HG03103 (cell line): ENCODE measurements at regions not wholly inside any gene's neighbourhood (a gene's known extent, or its start where the extent isn't known, plus 50 kb on each side); places are given as distances from the start of the nearest gene placed in this dataset.
"Not testable (repeated sequence)": the region's sequence is repeated elsewhere in the genome, so short reads cannot be mapped to it uniquely, and the experiment has no call there.

Experiments used
- ATAC-seq: cut with Tn5 transposase; IDR thresholded peaks from one replicate; pipeline ENCODE4 v1.9.1; 2021; ENCODE audit warnings: low read depth; ENCODE audit not compliant: unreplicated experiment

DNA sequence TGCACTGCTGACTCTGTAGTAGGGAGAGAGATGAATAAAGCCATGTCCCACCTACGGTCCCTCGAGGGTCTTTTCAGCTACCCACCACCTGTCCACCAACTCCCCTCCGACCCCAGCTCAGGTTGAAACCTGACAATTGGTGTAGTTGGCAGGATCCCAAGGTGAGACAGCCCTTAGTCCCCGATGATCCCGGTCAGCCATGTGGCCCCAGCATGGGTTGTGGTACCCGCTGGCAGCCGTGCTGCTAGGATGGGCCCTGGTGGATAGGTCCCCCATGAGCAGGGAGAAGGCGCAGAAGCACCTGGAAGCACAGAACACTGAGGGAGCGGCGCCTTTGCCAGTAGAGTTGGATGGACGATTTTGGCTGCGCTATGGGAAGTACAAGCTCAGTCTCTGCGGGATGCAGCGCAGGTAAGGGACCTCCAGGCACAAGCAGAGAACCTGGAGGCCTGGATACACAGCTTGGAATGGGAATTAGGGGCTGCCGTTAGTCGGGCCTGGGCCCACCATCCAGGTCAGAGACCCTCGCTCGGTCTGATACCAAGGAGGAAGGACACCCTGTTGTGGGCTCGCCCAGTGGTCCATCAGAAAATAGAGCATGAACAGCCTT, 694.6 kb upstream of the AGA start:
- no peak for ATAC-seq

DNA sequence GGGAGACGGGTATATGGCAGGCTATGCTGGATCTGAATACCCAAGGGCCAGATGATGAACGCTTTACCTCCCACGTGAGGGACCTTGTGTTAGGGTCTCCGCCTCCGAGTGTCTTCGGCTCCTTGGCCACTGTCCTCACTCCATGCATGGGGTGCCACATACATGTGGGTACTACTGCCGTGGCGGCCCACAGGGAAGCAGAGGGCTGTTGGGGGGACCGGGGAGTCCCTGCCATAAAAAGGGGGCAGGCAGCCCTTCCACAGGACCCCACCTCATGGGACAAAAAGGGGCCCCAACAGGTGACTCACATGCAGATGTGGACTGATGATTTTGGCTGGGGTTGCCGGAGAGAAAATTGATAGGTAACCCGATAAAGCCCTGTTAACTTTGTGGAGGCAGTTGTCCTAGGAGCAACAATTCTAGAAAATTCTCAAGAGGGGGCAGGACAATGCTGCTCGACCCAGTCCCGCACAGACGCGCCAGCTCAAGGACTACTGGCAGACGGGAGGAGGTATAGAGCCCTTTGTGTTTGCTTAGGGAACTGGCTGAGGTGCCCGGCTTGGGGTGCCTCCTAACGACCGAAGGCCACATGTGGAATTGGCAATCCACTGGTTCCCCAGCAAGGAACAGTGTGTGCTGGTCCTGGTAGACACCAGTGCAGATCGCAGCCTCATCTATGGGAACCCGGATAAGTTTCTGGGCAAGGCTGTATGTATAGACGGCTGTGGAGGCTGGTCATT, 695.7 kb upstream of the AGA start:
- no peak for ATAC-seq

GRCh38 chr4:178138491-178138890, 696.3 kb upstream of the AGA start:
- ATAC-seq = no peak

DNA sequence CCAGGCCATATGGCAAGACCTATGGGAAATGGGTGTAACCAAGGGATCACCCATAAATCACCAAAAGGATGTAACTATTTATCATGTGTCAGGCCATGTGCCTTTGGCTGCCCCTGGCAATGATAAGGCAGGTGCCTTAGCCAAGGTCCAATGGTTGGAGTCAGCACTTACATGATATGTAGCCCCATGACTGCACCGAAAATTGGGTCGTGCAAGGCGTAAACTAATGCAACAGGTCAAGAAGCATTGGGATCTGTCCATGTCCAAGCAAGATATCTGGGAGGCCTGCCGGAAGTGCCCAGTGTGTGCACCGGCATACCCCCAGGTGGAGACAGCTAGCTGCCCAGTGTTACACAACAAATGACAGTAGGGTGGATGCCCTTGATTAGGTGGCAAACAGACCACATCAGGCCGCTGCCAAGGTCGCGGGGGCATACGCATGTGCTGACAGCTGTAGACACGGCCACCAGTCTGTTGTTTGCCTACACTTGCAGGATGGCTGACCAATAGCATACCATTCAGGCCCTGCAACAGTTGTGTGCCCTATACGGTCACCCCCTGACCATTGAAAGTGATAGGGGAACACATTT, 698.2 kb upstream of the AGA start:
- no peak for ATAC-seq

GRCh38 chr4:178142724-178143123, 700.5 kb upstream of the AGA start:
- ATAC-seq = no peak

GRCh38 chr4:178148106-178148505, 705.9 kb upstream of the AGA start:
- ATAC-seq = no peak

GRCh38 chr4:178165251-178165950, 723.2 kb upstream of the AGA start:
- ATAC-seq = no peak

DNA sequence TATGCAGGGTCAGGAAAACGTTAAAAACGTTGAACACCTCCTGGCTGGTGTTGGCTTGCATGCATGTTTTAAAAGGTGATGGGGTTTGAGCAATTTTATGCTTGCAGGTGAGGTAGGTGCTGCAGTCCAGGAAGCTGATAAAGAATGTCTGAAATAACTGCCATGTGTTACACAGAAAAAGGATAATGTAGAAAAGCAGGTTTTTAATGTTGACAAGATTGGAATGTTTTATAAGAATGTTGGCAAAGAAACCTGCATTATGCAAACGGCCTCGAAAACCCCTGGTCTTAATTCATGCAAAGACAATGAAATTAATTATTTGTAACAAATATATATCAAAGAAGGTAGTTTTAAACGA, 723.7 kb upstream of the AGA start:
- ATAC-seq = no peak

- no peak for ATAC-seq
These were observed 731.5 kb upstream of the AGA start for GRCh38 chr4:178173771-178174170.

- ATAC-seq = no peak
These were observed 732.5 kb upstream of the AGA start for GRCh38 chr4:178174756-178175155.

DNA sequence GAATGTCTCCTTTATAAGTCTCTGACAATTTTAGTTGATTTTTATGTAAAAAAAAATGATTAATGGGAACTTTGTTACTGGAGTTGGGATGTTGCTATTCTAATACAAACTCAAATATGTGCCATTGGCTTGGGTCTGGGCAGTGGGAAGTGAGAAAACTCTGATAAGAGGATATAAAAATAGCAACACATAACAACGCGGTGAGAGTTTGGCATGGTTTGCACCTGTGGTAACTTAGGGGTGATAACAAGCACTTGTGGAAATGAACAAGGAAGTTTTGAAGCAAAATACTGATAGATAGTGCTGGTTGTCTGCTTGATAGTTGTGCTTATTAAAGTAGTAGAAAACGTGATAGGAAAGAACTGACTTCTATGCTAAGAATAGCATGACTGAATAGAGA, 743.3 kb upstream of the AGA start:
- no peak for ATAC-seq

- no peak for ATAC-seq
These were observed 750.4 kb upstream of the AGA start for GRCh38 chr4:178192611-178193010.

DNA sequence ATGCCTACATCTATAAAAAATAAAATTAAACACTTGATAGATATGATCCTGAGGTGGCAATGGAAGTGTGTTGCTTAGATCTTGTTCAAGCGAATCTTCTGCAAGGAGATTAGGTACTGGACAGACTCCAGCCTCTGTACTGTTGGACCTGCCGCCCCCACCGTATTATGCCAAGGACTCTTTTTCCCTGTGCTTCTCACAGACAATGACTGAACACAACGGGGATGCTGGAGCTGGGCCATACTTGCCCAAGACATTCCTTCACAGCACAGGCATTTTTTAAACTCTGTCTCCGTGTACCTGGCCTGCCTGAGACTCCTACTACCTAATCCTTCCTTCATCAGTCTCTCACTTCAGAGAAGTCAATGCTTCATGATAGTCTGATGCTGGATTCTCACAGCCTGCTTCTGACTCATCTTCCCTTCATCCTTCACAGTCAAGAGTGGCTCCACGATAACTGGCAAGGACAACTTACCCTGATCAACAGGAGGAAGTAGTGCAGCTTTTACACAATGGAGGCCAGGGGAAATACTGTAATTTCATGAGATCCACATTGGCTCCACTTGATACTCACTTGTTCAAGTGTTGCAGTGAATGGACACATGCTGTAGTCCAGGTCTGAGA, 754.6 kb upstream of the AGA start:
- no peak for ATAC-seq

- ATAC-seq = no peak
These were observed 756.5 kb upstream of the AGA start for GRCh38 chr4:178198691-178199090.

GRCh38 chr4:178202422-178202821, 760.2 kb upstream of the AGA start:
- no peak for ATAC-seq

- no peak for ATAC-seq
These were observed 763.6 kb upstream of the AGA start for GRCh38 chr4:178205826-178206225.

GRCh38 chr4:178215309-178215708, 773.1 kb upstream of the AGA start:
- no peak for ATAC-seq

DNA sequence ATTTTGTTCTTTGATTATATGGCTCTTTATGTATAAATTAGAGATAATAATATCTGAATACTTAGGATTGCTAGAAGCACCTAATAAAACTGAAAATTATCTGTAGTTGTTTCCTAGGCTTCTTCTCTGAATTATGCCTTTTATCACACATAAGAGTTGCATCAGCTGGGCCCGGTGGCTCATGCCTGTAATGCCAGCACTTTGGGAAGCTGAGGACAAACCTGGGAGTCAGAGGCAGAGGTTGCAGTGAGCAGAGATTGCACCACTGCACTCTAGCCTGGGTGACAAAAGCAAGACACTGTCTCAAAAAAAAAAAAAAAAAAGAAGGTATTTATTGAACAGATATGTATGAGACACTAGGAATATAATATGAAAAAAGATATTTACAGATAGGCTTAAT, 773.5 kb upstream of the AGA start:
- no peak for ATAC-seq

DNA sequence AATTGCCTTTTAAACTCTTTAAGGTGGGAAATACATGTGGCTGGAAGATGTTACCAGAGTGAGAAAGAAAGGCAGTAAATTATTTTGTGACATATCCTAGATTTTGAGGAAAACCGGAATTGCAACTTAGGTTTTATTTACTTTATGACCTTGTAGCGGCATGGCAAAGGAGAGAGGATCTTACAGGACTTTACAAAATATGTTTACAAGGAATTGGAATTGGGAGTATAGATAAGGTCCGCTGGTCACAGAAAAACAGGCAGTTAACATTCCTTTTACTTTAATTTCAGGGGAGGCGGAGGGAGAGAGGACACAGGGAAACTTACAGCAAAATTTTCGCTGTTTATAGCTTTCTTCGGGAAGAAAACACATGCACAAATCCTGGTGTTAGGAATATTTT, 784.2 kb upstream of the AGA start:
- ATAC-seq = not testable (repeated sequence)

DNA sequence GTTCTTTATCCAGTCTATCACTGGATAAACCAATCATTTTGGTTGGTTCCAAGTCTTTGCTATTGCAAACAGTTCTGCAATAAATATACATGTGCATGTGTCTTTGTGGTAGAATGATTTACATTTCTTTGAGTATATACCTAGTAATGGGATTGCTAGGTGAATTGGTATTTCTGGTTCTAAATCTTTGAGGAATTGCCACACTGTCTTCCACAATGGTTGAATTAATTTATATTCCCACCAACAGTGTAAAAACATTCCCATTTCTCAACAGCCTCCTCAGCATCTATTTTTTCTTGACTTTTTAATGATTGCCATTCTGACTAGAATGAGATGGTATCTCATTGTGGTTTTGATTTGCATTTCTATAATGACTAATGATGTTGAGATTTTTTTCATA, 791.7 kb upstream of the AGA start:
- ATAC-seq = no peak

GRCh38 chr4:178240891-178241290, 798.7 kb upstream of the AGA start:
- ATAC-seq = no peak
